Caco-2 (cell line): ENCODE measurements at regions not wholly inside any gene's neighbourhood (a gene's known extent, or its start where the extent isn't known, plus 50 kb on each side); places are given as distances from the start of the nearest gene placed in this dataset.

Source experiments
- BruUV-seq: library from RNA; stranded (reverse); fragments of 400-500 nt; replicated peaks from 2 replicates; lab custom pipeline; 2021; lab: Mats Ljungman, UMichigan
- CTCF ChIA-PET: fragments of 300-600 bp; sonication (Branson Sonifier 250); formaldehyde crosslinking; loops from one replicate; lab custom pipeline; 2022; ENCODE audit warnings: antibody characterized with exemption; lab: Charles Lee
- POLR2A ChIA-PET: fragments of 300-600 bp; sonication (Branson Sonifier 250); formaldehyde crosslinking; loops from one replicate; lab custom pipeline; 2022; ENCODE audit warnings: antibody characterized with exemption; lab: Charles Lee
- DNase-seq, 2 experiments: peaks; one replicate each; pipeline versions ENCODE4 v3.0.0 to v3.0.0-alpha.2; 2020 to 2022
- H3K27me3 ChIP-seq: replicated peaks from 2 replicates; pipeline ENCODE4 v1.6.0; 2011; ENCODE audit warnings: low read length; ENCODE audit not compliant: control insufficient read depth, insufficient read depth
- H3K36me3 ChIP-seq: 2 replicates; pipeline ENCODE4 v1.5.1; 2011; ENCODE audit warnings: low read length; ENCODE audit not compliant: control insufficient read depth, insufficient read depth
- H3K4me1 ChIP-seq: fragments of 250-450 bp; sonication (Bioruptor Pico); 2 replicates; pipeline ENCODE4 v1.5.1; 2020; ENCODE audit warnings: mild to moderate bottlenecking
- H3K4me3 ChIP-seq: 2 replicates; pipeline ENCODE4 v1.5.1; 2011; ENCODE audit warnings: low read depth, mild to moderate bottlenecking, control low read depth, low read length
- H3K9me3 ChIP-seq: fragments of 250-450 bp; sonication (Bioruptor Pico); 2 replicates; pipeline ENCODE4 v1.5.1; 2020; ENCODE audit warnings: mild to moderate bottlenecking, moderate library complexity
- H3K27ac Mint-ChIP-seq: one replicate; pipeline ENCODE4 v1.8.0; 2022; ENCODE audit warnings: mixed read lengths; ENCODE audit not compliant: unreplicated experiment
- H3K27me3 Mint-ChIP-seq: one replicate; pipeline ENCODE4 v1.8.0; 2022; ENCODE audit warnings: mixed read lengths; ENCODE audit not compliant: insufficient read depth, unreplicated experiment
- H3K36me3 Mint-ChIP-seq: one replicate; pipeline ENCODE4 v1.8.0; 2022; ENCODE audit warnings: mild to moderate bottlenecking, mixed read lengths; ENCODE audit not compliant: insufficient read depth, unreplicated experiment
- H3K4me1 Mint-ChIP-seq: one replicate; pipeline ENCODE4 v1.8.0; 2022; ENCODE audit warnings: low read depth, mixed read lengths; ENCODE audit not compliant: unreplicated experiment
- H3K4me3 Mint-ChIP-seq: one replicate; pipeline ENCODE4 v1.8.0; 2022; ENCODE audit warnings: mild to moderate bottlenecking, moderate library complexity, mixed read lengths; ENCODE audit not compliant: unreplicated experiment
- H3K9me3 Mint-ChIP-seq: one replicate; pipeline ENCODE4 v1.8.0; 2022; ENCODE audit warnings: mixed read lengths; ENCODE audit not compliant: unreplicated experiment
- CTCF ChIP-seq, 2 experiments: fragments of 200-600 bp in 1 of 2; IDR thresholded peaks; 1 replicate in 1 of 2; 2 replicates in 1 of 2; pipeline versions ENCODE4 v1.5.1 to v1.8.0; 2011 to 2022; ENCODE audit warnings: antibody characterized with exemption in 1 of 2, control low read depth in 1 of 2, inconsistent platforms in 1 of 2, low read depth in 1 of 2, low read length in 1 of 2, mild to moderate bottlenecking in 1 of 2, moderate library complexity in 1 of 2; ENCODE audit not compliant: insufficient read depth in 1 of 2, severe bottlenecking in 1 of 2, unreplicated experiment in 1 of 2
- intact Hi-C: fragments of 100-400 bp; cut with micrococcal nuclease; formaldehyde crosslinking; loops from one replicate; pipeline ENCODE4 v1.10.0; 2022; ENCODE audit not compliant: unreplicated experiment

- POLR2A ChIA-PET = no interaction called here
- no peaks in the 10 kb centered on the region for H3K4me1 Mint-ChIP-seq
- Histone ChIP-seq H3K9me3 (no peaks in the 10 kb centered on the region), H3K4me3 (no peak overlapping the region), H3K4me1 (no peaks in the 10 kb centered on the region), H3K36me3 (no peaks in the 10 kb centered on the region), H3K27me3 (no peaks in the 10 kb centered on the region; the same call in 1 of the 2 replicates)
- no peak for DNase-seq
- H3K36me3 Mint-ChIP-seq = no peaks in the 10 kb centered on the region
- no peaks in the 10 kb centered on the region for H3K9me3 Mint-ChIP-seq
- H3K27me3 Mint-ChIP-seq = peaks cover 23% of the 10 kb centered on the region
- CTCF ChIA-PET = no interaction called here
- no TSS peak for BruUV-seq
- no peak for TF ChIP-seq CTCF (IDR thresholded peaks at IDR 0.05; ENCODE audit: insufficient read depth in 1 of 2, low read depth in 1 of 2, low read length in 1 of 2, severe bottlenecking in 1 of 2, unreplicated experiment in 1 of 2)
- intact Hi-C loops = no loop called here
- no peak overlapping the region for H3K27ac Mint-ChIP-seq
- H3K4me3 Mint-ChIP-seq = no peak overlapping the region
Measured at GRCh38 chr11:112871909-112872500, 89.2 kb upstream of the NCAM1 start.

GRCh38 chr11:112874980-112875379 is 86.2 kb upstream of the NCAM1 start:
- ChIA-PET CTCF (no interaction called here), POLR2A (no interaction called here)
- H3K9me3 ChIP-seq = no peaks in the 10 kb centered on the region
- no peak for TF ChIP-seq CTCF (IDR thresholded peaks at IDR 0.05; ENCODE audit: insufficient read depth in 1 of 2, low read depth in 1 of 2, low read length in 1 of 2, severe bottlenecking in 1 of 2, unreplicated experiment in 1 of 2)
- no peaks in the 10 kb centered on the region for H3K4me1 ChIP-seq
- Mint-ChIP-seq H3K4me3 (no peak overlapping the region), H3K27me3 (peaks cover 24% of the 10 kb centered on the region), H3K36me3 (no peaks in the 10 kb centered on the region), H3K4me1 (no peaks in the 10 kb centered on the region), H3K9me3 (no peaks in the 10 kb centered on the region), H3K27ac (no peak overlapping the region)
- no peak overlapping the region for H3K4me3 ChIP-seq
- DNase-seq = no peak
- H3K36me3 ChIP-seq = no peaks in the 10 kb centered on the region
- intact Hi-C loops = no loop called here
- H3K27me3 ChIP-seq = no peaks in the 10 kb centered on the region; the same call in 1 of the 2 replicates
- BruUV-seq = no TSS peak

- Mint-ChIP-seq H3K9me3 (no peaks in the 10 kb centered on the region), H3K4me1 (no peaks in the 10 kb centered on the region), H3K36me3 (no peaks in the 10 kb centered on the region), H3K4me3 (no peak overlapping the region), H3K27ac (no peak overlapping the region), H3K27me3 (peaks cover 24% of the 10 kb centered on the region)
- Histone ChIP-seq H3K4me3 (no peak overlapping the region), H3K27me3 (peaks cover 3% of the 10 kb centered on the region; the same call in 1 of the 2 replicates), H3K4me1 (no peaks in the 10 kb centered on the region), H3K36me3 (no peaks in the 10 kb centered on the region), H3K9me3 (no peaks in the 10 kb centered on the region)
- no peak for TF ChIP-seq CTCF (IDR thresholded peaks at IDR 0.05; ENCODE audit: insufficient read depth in 1 of 2, low read depth in 1 of 2, low read length in 1 of 2, severe bottlenecking in 1 of 2, unreplicated experiment in 1 of 2)
- intact Hi-C loops = no loop called here
- ChIA-PET CTCF (no interaction called here), POLR2A (no interaction called here)
- BruUV-seq = no TSS peak
- DNase-seq = no peak
Measured at GRCh38 chr11:112877581-112877980, 83.6 kb upstream of the NCAM1 start.
